ENCODE measurements at regions not wholly inside any gene's neighbourhood (a gene's known extent, or its start where the extent isn't known, plus 50 kb on each side); places are given as distances from the start of the nearest gene placed in this dataset.
A peak's percentile ranks its signal among the peaks of the same experiment; 100 is the strongest.

DNA sequence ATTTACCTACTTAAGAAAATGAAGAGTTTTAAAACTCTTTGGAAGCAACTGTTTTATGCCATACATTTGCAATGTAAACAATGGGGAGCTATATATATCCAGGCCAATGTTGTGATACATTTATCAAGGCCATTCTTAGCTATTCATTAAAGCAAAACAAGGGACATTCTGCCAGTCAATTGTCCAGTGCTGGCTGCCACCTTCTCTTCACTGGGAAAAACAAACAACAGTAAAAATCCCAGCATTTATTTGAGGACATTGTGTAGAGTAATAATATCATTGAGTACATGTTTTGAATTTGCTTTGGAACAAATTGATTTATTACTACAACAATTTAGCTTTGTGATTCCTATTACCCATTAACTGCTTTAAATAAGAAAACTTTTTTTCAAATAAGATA lies 1107.4 kb downstream of the DTWD2 start:
- no peak for DNase-seq

DNA sequence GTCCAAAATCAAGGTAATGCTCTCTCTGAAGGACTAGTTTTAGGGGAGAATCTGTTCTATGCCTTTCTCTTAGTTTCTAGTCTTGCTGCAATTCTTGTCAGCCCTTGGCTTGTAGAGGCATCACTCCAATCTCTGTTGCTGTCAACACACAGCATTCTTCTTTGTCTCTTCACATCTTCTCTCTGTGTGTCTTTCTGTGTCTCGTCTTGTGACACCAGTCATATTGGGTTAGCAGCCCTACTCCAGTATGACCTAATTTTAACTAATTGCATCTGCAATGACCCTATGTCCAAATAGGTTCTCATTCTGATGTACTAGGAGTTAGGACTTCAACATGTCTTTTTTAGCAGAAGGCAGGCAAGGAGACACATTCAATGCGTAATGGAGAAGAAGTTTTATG lies 1110.6 kb downstream of the DTWD2 start:
- peak; percentile 47 for DNase-seq

DNA sequence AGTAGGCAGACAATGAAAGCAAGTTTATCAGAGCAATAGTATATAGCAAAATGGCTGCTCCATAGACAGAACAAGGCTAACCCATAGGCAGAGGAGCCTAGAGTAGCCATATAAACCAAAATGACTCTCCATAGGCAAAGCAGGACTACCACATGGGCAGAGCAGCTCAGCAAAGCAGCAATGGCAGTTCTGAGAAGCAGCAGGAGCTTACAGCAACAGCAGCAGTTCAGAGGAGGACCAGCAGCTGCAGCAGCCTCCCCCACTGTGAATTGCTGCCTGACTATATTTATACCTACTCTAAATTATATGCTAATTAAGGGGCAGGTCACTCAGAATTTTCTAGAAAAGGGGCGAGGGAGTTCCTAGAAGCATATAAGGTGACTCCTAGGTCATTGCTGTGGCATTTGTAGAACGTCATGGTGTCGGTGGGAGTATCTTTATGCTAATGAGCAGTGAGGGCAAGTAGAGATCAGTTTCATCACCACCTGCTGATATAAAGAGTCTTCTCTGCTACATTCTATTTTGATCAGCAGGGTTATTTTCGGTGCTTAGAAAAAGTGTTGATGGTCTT lies 1115.5 kb downstream of the DTWD2 start:
- DNase-seq = no peak

DNA sequence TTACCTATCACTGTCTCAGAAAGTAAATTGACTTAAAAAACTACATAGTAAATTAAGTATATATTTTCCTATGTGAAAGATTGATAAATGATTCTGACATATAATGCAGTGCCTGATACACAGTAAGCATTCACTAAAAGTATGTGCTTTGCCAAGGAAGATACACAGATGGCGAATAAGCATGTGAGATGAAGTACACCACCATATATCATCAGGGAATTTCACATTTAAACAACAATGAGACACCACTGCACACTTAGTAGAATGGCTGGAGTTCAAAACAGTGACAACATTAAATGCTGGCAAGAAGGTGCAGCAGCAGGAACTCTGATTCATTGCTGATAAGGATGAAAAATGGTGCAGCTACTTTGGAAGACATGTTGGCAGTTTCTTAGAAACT lies 1118.8 kb downstream of the DTWD2 start:
- no peak for DNase-seq

DNA sequence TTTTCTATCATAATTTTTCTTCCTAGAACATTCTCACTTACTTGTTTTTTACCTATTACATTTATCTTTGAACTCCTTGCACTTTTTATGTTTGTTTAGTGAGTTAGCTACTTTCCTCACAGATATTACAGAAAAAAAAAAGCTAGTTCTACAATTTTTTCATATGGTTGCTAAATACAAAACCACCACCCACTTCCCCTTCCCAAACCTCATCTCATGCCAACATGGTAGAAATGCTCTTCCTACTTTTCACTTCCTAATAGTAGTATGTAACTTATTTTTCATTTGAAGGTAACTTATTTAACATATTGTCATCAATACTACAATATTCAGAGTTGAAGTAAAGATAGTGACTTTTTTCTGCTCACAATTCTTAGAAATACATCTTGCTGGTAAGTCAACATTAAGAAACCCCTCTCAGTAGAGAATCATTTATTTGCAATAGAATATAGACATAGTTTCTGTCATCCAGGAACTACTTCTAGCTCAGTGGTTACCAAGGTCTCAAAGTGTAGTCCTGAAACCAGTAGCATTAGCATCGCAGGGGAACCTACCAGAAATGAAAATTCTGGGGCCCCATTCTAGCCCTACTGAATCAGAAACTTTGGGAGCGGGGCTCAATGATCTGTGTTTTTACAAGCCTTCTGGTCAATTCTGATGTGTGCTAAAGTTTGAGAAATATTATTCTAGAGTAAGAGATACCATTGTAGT lies 1124.6 kb downstream of the DTWD2 start:
- no peak for DNase-seq

DNA sequence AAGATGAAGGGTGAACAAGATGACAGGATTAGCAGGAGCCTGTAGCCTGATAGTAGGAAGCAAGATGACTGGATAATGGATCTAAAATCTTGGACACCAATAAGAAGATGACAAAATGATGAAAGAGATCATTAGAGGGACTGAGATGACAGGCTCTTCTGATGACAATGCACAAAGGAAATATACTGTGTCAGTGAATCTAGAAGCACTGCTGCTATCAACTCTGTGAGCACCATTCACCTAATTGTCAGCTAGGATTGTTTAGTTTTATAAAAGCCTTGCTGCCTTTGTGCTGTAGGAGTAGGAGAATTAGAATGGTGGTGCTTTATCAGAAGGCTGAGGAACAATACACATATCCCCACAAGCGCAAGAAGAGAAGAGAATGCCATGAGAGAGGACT lies 1127.8 kb downstream of the DTWD2 start:
- DNase-seq = no peak

DNA sequence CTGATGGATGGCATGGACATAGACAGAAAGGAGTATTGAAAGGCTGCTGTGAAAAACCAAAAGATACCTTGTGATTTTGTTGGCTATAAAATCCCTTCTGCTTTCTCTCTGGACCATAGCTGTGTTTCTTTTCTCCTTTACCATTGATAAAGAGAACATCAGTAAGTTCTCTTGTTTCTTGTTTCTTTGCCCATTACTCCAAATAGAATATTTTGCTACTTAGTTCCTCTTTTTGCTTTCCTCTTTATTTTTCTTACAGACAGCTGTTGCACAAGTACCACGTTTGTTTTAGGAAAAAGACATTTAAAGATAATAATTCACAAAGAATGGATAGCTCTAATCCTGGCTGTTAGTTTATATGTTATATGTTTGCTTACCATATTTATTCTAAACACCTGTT lies 1129.2 kb downstream of the DTWD2 start:
- no peak for DNase-seq

DNA sequence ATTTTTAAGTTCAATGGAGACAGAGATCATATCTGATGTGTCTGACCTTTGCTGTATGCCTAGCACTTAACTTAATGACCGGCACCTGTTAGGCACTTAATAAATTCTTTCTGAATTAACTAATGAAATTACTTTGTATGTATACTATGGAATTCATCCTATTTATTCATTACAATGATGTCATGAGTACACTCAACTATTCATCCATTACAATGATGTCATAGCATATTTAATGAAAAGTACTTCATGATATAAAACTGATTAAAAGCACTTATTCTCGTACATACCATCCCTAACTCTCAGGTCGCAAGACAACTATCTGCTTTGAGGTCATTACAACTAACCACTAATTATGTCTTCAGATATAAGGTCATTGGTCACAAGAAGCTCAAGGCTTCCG lies 1131.6 kb downstream of the DTWD2 start:
- DNase-seq = no peak

DNA sequence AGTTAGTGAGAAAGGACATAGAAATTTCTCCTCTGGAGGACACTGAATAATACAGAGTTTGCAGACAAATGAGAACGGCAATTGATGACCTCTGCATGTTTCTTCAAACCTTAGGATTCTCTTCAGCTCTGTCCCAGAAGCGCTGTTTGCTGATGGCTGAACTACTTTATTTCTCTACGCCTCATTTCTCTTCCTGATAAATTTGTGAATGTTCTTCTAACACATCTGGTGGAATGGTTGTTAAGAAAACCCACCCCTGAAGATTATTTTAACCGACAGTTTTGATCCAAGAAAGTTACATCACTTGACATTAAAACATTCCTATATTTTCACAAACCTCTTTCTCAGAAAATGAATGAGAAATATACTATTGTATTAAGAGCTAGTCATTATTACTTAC lies 1150.6 kb downstream of the DTWD2 start:
- DNase-seq = no peak

DNA sequence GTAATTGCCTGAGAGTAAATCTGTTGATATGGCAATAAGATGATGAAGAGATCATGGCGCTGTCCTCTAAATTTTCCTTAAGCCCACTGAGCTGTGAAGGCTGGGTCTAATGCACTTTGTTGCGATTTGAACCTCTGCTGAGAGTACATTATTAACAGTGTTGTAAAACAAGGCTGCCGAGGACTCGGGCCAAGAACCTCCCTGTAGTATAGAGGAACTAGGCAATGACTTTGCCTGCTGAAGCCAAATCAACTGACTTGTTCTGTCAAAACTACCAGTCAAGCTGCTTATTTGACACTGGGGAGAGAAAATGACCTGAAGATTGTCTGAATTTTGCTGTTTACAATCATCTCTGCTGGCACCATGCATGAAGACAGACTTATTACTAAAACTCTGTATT lies 1154.7 kb downstream of the DTWD2 start:
- DNase-seq = no peak

DNA sequence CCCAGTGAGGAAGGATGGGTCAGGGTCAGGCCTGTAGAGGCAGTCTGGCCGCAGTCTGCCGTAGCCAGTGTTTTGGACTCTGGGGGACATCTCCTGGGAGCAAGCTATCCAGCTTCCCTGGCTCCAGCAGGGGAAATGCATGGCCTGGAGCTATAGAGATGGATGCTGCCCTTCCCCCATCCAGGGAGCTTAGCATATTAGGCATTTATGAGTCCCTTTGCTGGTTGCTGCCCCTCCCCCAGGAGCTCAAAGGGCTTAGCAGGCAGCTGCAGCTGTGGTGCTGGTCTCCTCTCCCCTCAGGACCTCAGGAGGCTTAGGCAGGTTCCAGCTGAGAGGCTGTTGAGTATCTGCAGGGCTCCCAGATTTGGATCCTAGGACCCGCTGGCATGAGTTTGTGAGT lies 1158.7 kb downstream of the DTWD2 start:
- DNase-seq = no peak

DNA sequence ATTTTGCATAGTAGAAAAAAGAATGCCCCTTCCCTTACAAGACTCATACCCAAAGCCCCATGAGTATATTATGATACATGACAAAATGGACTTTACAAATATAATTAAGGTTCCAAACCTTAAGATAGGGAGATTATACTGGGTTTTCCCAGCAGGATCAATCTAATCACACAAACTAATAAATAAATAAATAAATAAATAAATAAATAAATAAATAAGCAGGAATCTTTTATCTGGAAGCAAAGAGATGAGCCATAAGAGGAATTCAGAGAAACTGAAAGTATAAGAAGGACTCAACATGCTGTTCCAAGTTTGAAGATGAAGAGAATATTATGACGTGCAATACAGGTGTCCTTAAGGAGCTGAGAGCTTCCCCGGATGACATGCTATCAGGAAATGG lies 1174.5 kb downstream of the DTWD2 start:
- DNase-seq = no peak

DNA sequence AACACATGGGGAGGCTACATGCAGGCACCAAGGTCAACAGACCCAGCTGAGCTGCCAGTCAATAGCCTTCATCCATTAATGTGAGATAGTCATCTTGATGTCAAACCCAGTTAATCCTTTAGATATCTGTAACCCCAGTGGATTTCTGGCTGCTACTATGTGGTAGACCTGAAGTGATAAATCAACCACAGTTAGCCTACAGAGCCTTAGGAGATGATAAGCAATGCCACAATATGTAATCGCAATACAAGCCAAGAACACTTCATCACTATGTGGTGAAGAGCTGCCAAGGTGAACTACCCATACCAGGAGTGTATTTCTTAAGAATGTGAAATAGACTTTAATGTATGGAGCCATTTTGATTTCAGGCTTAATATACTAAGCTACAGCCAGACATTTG lies 1175.5 kb downstream of the DTWD2 start:
- DNase-seq = no peak

DNA sequence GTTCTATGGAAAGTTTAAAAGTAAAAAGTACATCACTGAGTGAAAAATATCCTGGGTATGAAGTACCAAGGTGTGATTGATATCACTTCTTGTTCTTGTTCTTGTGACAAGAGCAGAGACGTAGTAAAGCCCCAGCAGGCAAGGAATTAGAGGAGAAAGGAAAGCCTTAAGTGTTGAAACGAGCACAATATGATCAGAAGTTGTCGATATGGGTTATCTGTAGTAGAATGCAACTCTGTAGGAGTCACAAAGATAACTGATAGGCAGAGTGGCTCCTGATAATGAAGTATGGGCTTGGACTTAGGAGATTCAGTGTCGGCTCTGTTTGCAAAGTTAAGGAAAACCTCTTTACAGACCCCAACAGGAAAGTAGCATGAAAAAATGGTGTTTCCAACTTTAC lies 1179.1 kb downstream of the DTWD2 start:
- no peak for DNase-seq

DNA sequence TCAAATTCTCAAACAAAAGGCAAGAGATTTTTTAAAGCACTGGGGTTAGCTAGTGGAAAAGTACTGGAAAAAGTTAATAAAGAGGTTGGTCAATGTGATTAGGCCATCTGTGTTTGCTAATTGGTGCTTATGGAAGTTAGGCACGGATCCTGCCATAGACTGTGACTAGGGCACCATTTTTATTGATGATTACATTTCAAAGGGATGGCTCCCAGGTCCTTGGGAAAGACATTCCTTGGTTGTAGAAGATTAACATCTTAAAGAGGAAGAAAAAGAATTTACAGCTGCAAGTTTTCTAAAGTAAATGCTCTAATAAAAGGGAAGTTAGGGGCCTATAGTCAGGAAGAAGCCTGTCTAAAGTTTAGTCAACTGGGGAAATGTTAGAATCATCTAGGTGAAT lies 1183.3 kb downstream of the DTWD2 start:
- no peak for DNase-seq

DNA sequence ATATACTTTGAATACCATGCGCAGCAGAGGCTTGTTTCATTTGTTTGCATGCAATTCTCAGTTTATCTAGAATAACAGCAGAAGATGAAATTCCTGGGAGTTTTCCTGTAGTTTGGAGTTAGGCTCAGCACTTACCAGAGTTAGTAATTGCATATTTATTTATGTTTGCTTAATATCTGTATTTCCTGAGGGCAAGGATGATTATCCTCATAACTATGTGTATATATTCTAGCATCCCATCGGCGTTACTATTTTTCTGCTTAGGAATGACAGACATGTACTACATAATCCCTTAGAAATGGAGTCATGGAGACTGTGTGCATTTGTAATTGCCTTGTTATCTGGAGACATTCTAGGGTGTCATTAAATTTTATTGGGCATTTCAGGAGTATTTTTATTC lies 1184.8 kb downstream of the DTWD2 start:
- DNase-seq = no peak

DNA sequence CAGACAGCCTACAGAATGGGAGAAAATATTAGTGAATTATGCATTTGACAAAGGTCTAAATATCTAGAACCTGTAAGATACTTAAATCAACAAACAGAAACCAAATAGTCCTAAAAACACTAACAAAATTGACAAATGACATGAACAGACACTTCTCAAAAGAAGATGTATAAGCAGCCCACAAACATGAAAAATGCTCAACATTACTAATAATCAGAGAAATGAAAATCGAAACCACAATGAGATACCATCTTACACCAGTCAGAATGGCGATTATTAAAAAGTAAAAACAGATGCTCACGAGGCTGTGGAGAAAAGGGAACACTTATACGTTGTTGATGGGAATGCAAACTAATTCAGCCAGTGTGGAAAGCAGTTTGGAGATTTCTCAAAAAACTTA lies 1186.8 kb downstream of the DTWD2 start:
- no peak for DNase-seq

DNA sequence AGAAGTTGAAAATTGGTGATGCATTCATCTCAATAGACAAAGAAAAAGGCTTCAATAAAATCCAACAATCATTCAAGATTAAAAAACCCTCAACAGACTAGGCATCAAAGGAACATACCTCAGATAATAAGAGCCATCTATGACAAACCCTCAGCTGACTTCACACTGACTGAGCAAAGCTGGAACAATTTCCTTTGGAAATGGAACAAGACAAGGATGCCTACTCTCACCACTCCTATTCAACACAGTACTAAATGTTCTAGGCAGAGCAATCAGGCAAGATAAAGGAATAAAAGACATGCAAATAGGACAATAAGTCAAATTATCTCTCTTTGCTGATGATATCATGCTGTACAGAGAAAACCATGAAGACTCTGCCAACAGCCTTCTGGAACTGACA lies 1188.1 kb downstream of the DTWD2 start:
- no peak for DNase-seq

DNA sequence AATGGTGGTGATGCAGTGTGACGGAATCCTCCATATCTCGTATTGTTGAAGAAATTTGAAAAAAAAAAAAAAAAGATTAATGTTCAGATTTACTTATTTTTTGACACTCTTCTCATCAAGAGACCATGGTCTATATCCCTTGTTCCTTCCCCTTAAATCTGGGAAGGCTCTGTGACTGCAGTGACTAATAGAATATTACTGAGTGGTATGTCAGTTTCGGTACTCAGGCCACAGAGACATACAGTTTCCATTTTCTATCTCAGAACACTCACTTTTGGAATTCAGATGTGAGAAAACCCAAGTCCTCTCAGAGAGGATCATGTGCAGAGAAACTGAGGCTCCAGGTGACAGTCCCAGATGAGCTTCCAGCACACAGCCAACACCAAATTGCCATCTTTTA lies 1193.5 kb downstream of the DTWD2 start:
- DNase-seq = no peak

DNA sequence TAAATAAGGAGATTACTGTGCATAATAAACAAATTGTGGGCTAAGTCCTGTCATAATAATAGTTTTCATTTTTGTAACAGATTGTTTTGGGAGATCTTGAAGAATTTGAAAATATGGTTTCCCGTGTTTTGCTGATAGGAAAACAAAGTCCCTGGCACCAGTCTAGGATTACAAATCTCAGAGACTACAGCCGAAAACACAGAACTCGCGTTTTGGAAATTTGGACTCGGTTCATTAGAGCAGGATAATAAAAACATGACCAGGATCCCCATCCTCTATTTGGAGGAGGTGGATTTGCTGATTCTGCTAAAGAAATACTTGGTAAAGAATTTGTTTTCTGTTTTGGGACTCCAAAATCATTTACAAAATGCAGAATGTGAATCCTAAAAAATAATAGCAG lies 1194.4 kb downstream of the DTWD2 start:
- no peak for DNase-seq

DNA sequence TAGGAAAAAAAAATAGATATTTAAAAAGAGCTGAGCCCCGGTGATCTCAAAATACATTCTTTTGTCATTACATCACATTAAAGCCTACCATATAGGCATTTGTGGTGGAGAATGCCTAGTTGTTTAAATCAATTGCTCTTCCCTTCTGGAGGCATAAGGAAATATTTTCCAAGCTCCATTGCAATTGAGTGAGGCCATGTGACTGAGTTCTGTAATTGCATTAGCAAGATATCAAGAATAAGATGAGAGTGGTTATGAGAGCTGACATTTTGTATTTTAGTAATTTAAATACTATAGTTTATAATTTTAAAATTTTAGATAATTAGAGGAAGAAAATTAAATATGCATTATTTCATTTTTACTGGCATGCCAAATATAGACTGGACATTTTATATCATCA lies 1195.9 kb downstream of the DTWD2 start:
- no peak for DNase-seq

DNA sequence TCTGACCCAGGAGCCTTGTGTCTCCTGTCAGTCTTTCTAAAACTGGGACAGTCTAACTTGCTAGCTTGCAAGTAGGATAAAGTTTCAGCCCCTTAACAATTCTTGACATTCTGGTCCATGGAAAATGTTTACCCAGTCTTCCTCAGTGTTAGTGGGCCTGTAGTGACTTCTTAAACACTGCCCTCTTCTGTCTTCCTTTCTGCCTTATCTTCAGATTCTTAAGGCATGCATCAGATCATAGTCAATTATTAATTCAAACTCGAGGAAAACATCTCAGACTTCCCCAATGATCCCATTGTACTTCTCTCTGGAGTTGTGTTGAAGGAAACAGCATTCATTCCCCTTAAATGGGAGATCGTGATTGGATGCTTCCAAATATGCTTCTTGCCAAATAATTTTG lies 1199.8 kb downstream of the DTWD2 start:
- no peak for DNase-seq

DNA sequence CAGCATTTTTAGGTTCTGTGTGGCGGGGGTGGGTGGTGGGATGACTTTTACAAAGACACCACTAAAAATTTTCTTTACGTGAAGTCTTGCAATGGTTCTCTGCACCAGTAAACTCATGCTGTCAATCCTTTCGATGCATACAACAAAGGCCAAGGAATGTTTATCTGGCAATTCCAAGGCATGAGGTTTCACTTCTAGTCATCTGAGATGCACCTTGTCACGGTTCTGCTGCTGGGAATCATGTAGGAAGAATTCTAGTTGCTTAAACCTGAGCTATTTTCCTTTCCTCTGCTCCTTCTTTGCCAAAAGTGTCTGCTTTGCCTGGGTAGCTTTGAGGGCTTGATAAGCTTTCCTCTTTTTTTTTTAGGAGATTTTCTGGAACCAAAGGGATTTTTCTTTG lies 1204.5 kb upstream of the SEMA6A start:
- DNase-seq = no peak

DNA sequence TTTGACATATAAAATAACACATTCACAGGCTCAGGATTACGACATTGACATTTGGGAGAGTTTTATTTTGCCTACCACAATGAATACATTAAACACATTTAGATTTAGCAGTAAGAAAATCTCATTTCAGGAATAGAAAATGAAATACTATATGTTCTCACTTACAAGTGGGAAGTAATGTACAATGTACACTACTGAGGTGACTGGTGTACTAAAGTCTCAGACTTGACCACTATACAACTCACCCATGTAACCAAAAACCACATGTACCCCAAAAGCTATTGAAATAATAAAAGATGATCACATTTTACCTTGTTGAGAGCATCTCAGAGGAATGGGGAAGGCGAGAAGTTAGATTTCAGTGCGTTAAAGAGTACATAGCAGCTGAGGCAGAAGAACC lies 1202.4 kb upstream of the SEMA6A start:
- DNase-seq = no peak

DNA sequence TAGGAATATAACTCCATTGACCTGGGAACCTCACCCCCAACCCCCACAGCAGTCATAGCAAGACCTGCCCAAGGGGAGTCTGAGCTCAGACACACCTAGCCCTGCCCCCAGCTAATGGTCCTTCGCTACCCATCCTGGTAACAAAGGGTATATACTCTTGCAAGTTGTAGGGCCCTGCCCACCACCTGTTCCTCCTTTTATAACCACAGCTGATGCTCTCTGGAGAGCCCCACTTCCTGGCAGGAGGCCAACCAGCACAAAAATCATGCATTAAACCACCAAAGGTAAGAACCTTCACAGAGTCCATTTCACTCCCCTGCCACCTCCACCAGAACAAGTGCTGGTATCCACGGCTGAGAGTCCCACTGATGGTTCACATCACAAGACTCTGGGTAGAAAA lies 1195.3 kb upstream of the SEMA6A start:
- DNase-seq = no peak

All from retina (tissue), 1 donor.